ENCODE measurements at regions not wholly inside any gene's neighbourhood (a gene's known extent, or its start where the extent isn't known, plus 50 kb on each side); places are given as distances from the start of the nearest gene placed in this dataset.

GRCh38 chr7:89495704-89496103 is 658.6 kb upstream of the STEAP1 start:
- TF ChIP-seq, protein P1, sequence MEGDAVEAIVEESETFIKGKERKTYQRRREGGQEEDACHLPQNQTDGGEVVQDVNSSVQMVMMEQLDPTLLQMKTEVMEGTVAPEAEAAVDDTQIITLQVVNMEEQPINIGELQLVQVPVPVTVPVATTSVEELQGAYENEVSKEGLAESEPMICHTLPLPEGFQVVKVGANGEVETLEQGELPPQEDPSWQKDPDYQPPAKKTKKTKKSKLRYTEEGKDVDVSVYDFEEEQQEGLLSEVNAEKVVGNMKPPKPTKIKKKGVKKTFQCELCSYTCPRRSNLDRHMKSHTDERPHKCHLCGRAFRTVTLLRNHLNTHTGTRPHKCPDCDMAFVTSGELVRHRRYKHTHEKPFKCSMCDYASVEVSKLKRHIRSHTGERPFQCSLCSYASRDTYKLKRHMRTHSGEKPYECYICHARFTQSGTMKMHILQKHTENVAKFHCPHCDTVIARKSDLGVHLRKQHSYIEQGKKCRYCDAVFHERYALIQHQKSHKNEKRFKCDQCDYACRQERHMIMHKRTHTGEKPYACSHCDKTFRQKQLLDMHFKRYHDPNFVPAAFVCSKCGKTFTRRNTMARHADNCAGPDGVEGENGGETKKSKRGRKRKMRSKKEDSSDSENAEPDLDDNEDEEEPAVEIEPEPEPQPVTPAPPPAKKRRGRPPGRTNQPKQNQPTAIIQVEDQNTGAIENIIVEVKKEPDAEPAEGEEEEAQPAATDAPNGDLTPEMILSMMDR (IDR thresholded peaks at IDR 0.05; ENCODE audit: extremely low read depth, insufficient read depth, missing control alignments), result no peak
- DNase-seq (ENCODE audit: low spot score), result no peak
- in situ Hi-C loops (cut with MboI; ENCODE audit: low pct_unique_long_range_greater_than_20kb, low sequenced_read_pairs, unreplicated experiment), result no loop called here

- TF ChIP-seq, protein P1 (IDR thresholded peaks at IDR 0.05; ENCODE audit: extremely low read depth, insufficient read depth, missing control alignments), result no peak
- DNase-seq (ENCODE audit: low spot score), result no peak
- in situ Hi-C loops (cut with MboI; ENCODE audit: low pct_unique_long_range_greater_than_20kb, low sequenced_read_pairs, unreplicated experiment), result no loop called here
Measured at GRCh38 chr7:89500084-89500483, 654.2 kb upstream of the STEAP1 start.

GRCh38 chr7:89503281-89503680 is 651.0 kb upstream of the STEAP1 start:
- TF ChIP-seq, protein P1 (IDR thresholded peaks at IDR 0.05; ENCODE audit: extremely low read depth, insufficient read depth, missing control alignments), result no peak
- no peak for DNase-seq (ENCODE audit: low spot score)
- in situ Hi-C loops (cut with MboI; ENCODE audit: low pct_unique_long_range_greater_than_20kb, low sequenced_read_pairs, unreplicated experiment), result no loop called here

GRCh38 chr7:89507034-89507433 is 647.2 kb upstream of the STEAP1 start:
- DNase-seq (ENCODE audit: low spot score), result no peak
- in situ Hi-C loops (cut with MboI; ENCODE audit: low pct_unique_long_range_greater_than_20kb, low sequenced_read_pairs, unreplicated experiment), result no loop called here

GRCh38 chr7:89511900-89512299 is 642.4 kb upstream of the STEAP1 start:
- in situ Hi-C loops (cut with MboI; ENCODE audit: low pct_unique_long_range_greater_than_20kb, low sequenced_read_pairs, unreplicated experiment), result no loop called here
- no peak for DNase-seq (ENCODE audit: low spot score)
- TF ChIP-seq, protein P1 (IDR thresholded peaks at IDR 0.05; ENCODE audit: extremely low read depth, insufficient read depth, missing control alignments), result no peak

More at GRCh38 chr7:89507034-89507433, 647.2 kb upstream of the STEAP1 start:
- TF ChIP-seq, protein P1 (IDR thresholded peaks at IDR 0.05; ENCODE audit: extremely low read depth, insufficient read depth, missing control alignments), result no peak

GRCh38 chr7:89514970-89515369 is 639.3 kb upstream of the STEAP1 start:
- no peak for DNase-seq (ENCODE audit: low spot score)
- TF ChIP-seq, protein P1 (IDR thresholded peaks at IDR 0.05; ENCODE audit: extremely low read depth, insufficient read depth, missing control alignments), result no peak
- in situ Hi-C loops (cut with MboI; ENCODE audit: low pct_unique_long_range_greater_than_20kb, low sequenced_read_pairs, unreplicated experiment), result no loop called here

GRCh38 chr7:89517815-89518214 is 636.5 kb upstream of the STEAP1 start:
- in situ Hi-C loops (cut with MboI; ENCODE audit: low pct_unique_long_range_greater_than_20kb, low sequenced_read_pairs, unreplicated experiment), result no loop called here
- DNase-seq (ENCODE audit: low spot score), result no peak
- TF ChIP-seq, protein P1 (IDR thresholded peaks at IDR 0.05; ENCODE audit: extremely low read depth, insufficient read depth, missing control alignments), result no peak
